Brain microvascular endothelial cell (primary cell): ENCODE measurements at regions not wholly inside any gene's neighbourhood (a gene's known extent, or its start where the extent isn't known, plus 50 kb on each side); places are given as distances from the start of the nearest gene placed in this dataset.

Source experiments
- DNase-seq: peaks from one replicate; pipeline ENCODE4 v3.0.0-alpha.2; 2020
- H3K27ac ChIP-seq: fragments of 250-450 bp; sonication (Bioruptor Pico); 2 replicates; pipeline ENCODE4 v1.5.1; 2020; ENCODE audit warnings: mild to moderate bottlenecking, moderate library complexity
- H3K27me3 ChIP-seq: fragments of 250-450 bp; sonication (Bioruptor Pico); replicated peaks from 2 replicates; pipeline ENCODE4 v1.5.1; 2020; ENCODE audit warnings: mild to moderate bottlenecking
- H3K36me3 ChIP-seq: fragments of 250-450 bp; sonication (Bioruptor Pico); replicated peaks from 2 replicates; pipeline ENCODE4 v1.5.1; 2020; ENCODE audit warnings: mild to moderate bottlenecking
- H3K4me3 ChIP-seq: 2 replicates; pipeline ENCODE4 v1.5.1; 2011; ENCODE audit warnings: low read depth, mild to moderate bottlenecking, control low read depth, low read length, moderate library complexity
- CTCF ChIP-seq: IDR thresholded peaks from 2 replicates; pipeline ENCODE4 v1.5.1; 2011; ENCODE audit warnings: low read depth, mild to moderate bottlenecking, moderate library complexity, low read length, control low read depth, inconsistent platforms; ENCODE audit errors: missing control alignments
- in situ Hi-C: cut with HindIII; loops from 2 replicates; pipeline ENCODE4 v1.10.0; 2017; ENCODE audit warnings: low sequenced_read_pairs, low pct_ligation_motif_present

GRCh38 chr4:11301075-11301660 lies 127.5 kb downstream of the HS3ST1 start:
- DNase-seq = no peak
- in situ Hi-C loops = no loop called here
- Histone ChIP-seq H3K27me3 (no peaks in the 10 kb centered on the region), H3K4me3 (no peak overlapping the region), H3K27ac (no peak overlapping the region), H3K36me3 (no peaks in the 10 kb centered on the region)
- TF ChIP-seq CTCF = no peak

GRCh38 chr4:11299836-11300235 lies 128.9 kb downstream of the HS3ST1 start:
- H3K27ac ChIP-seq = no peak overlapping the region
- H3K4me3 ChIP-seq = no peak overlapping the region
- no peaks in the 10 kb centered on the region for H3K27me3 ChIP-seq
- no peak for DNase-seq
- no peak for TF ChIP-seq CTCF
- in situ Hi-C loops = no loop called here
- H3K36me3 ChIP-seq = no peaks in the 10 kb centered on the region

GRCh38 chr4:11299016-11299415 lies 129.7 kb downstream of the HS3ST1 start:
- Histone ChIP-seq H3K27ac (no peak overlapping the region), H3K27me3 (no peaks in the 10 kb centered on the region), H3K4me3 (no peak overlapping the region), H3K36me3 (no peaks in the 10 kb centered on the region)
- TF ChIP-seq CTCF = no peak
- no peak for DNase-seq
- in situ Hi-C loops = no loop called here

- Histone ChIP-seq H3K27me3 (no peaks in the 10 kb centered on the region), H3K36me3 (no peaks in the 10 kb centered on the region), H3K27ac (no peak overlapping the region), H3K4me3 (no peak overlapping the region)
- in situ Hi-C loops = no loop called here
- no peak for TF ChIP-seq CTCF
- DNase-seq = no peak
Measured at GRCh38 chr4:11298451-11298850, 130.2 kb downstream of the HS3ST1 start.

- no peak for DNase-seq
- no peaks in the 10 kb centered on the region for H3K27me3 ChIP-seq
- H3K36me3 ChIP-seq = no peaks in the 10 kb centered on the region
- TF ChIP-seq CTCF = no peak
- no peak overlapping the region for H3K4me3 ChIP-seq
- in situ Hi-C loops = no loop called here
- no peak overlapping the region for H3K27ac ChIP-seq
Measured at GRCh38 chr4:11297627-11298026, 131.1 kb downstream of the HS3ST1 start.

GRCh38 chr4:11297201-11297600 lies 131.5 kb downstream of the HS3ST1 start:
- Histone ChIP-seq H3K27ac (no peak overlapping the region), H3K36me3 (no peaks in the 10 kb centered on the region), H3K4me3 (no peak overlapping the region), H3K27me3 (no peaks in the 10 kb centered on the region)
- in situ Hi-C loops = no loop called here
- no peak for DNase-seq
- no peak for TF ChIP-seq CTCF
